ENCODE measurements at regions not wholly inside any gene's neighbourhood (a gene's known extent, or its start where the extent isn't known, plus 50 kb on each side); places are given as distances from the start of the nearest gene placed in this dataset.
A peak's percentile ranks its signal among the peaks of the same experiment; 100 is the strongest.

DNA sequence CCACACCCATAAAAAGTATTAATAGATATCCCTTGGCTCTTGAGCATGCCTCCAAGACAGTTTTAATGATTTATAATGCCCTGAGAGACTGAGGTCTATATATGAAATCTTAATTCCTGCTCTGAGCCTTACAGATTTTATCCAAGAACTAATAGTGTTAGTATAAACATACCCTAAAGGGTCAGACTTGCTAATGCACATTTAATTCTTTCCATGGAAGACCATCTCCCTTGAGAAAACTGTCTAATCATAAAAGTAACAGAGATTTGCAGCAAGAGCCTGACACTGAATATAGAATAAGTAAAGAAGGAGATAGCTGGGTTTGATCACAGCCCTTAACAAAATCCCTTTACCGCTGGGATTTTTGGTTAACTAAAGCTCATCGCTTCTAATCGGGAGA is 650.8 kb upstream of the KLF12 start:
- no peak for DNase-seq (ENCODE audit: low read depth)
- TF ChIP-seq, protein P1, sequence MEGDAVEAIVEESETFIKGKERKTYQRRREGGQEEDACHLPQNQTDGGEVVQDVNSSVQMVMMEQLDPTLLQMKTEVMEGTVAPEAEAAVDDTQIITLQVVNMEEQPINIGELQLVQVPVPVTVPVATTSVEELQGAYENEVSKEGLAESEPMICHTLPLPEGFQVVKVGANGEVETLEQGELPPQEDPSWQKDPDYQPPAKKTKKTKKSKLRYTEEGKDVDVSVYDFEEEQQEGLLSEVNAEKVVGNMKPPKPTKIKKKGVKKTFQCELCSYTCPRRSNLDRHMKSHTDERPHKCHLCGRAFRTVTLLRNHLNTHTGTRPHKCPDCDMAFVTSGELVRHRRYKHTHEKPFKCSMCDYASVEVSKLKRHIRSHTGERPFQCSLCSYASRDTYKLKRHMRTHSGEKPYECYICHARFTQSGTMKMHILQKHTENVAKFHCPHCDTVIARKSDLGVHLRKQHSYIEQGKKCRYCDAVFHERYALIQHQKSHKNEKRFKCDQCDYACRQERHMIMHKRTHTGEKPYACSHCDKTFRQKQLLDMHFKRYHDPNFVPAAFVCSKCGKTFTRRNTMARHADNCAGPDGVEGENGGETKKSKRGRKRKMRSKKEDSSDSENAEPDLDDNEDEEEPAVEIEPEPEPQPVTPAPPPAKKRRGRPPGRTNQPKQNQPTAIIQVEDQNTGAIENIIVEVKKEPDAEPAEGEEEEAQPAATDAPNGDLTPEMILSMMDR (IDR thresholded peaks at IDR 0.05; ENCODE audit: control insufficient read depth, insufficient read depth, low read depth, low read length, missing control alignments) = no peak
- H3K4me3 ChIP-seq (ENCODE audit: control insufficient read depth, low read depth, low read length) = no peak overlapping the region

DNA sequence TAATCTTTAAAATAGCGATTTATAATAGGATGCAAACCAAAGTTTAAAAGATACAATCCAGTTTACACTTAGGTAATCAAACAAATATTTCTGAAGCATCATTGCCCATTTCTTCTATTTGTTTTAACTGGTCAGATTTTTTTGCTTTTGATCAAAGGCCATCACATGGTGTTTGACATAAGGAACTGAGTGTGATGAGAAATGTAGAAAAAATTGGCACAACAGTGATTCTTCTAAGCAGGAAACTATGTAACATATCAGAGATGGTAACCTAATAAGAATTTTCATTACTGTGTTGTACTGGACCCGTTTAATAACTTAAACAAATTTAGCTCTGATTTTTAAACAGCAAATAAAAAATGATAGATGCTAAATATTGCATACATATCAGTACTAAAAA is 644.7 kb upstream of the KLF12 start:
- TF ChIP-seq, protein P1 (IDR thresholded peaks at IDR 0.05; ENCODE audit: control insufficient read depth, insufficient read depth, low read depth, low read length, missing control alignments) = no peak
- DNase-seq (ENCODE audit: low read depth) = no peak
- H3K4me3 ChIP-seq (ENCODE audit: control insufficient read depth, low read depth, low read length) = no peak overlapping the region

DNA sequence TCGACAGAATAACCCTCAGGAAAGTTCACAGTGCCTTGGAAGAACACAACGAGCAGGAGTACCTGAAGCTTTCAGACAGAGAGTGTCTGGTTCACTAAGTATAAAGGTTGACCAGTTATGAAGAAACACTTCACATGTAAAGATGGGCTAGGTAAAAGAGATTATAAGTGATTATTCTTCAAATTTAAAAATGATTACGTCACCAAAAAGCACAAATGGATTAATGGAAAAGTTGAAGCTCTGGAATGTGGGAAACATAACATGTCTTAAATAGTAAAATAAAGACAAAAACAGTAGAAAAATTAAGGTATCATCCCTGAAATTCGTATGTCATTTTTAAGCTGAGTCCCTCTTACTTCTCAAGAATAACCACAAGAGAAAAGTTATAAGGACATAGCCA is 643.9 kb upstream of the KLF12 start:
- no peak overlapping the region for H3K4me3 ChIP-seq (ENCODE audit: control insufficient read depth, low read depth, low read length)
- TF ChIP-seq, protein P1 (IDR thresholded peaks at IDR 0.05; ENCODE audit: control insufficient read depth, insufficient read depth, low read depth, low read length, missing control alignments) = no peak
- DNase-seq (ENCODE audit: low read depth) = no peak

DNA sequence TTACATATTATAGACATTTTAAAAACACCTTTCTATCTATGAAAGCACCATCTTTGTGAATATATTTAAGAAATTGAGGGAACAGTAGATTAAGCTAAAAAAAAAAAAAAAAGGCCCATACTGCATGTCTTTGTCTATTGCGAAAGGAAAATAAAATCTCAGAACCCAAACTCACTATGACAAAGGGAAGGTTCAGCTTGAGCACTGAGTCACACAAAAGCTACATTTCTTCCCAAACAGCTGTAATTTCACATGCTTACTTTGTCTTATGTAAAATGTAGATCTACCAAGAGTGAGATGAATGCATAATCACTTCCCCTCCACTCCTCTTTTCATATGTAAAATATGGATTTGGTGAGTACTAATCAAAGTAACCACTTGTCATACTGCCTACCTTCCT is 640.1 kb upstream of the KLF12 start:
- peak; percentile 45 for DNase-seq (ENCODE audit: low read depth)
- H3K4me3 ChIP-seq (ENCODE audit: control insufficient read depth, low read depth, low read length) = no peak overlapping the region
- TF ChIP-seq, protein P1 (IDR thresholded peaks at IDR 0.05; ENCODE audit: control insufficient read depth, insufficient read depth, low read depth, low read length, missing control alignments) = no peak

DNA sequence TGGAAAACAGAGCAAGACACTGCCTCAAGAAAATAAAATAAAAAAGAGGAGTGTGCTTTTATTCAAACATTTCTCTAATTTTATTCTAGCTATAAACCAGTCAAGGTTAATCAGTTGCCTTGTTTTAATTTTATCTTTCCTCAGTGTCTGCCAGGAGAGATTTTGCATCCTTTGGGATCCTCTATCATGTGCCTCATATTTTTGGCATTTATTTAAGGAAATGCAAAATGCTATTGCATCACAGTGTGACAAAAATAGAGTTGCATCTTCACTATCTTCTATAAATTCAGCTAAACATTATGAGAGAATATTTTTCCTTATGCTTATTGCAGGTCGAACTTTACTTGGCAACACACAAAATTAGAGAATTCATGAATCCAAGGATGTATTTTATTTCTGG is 639.0 kb upstream of the KLF12 start:
- TF ChIP-seq, protein P1 (IDR thresholded peaks at IDR 0.05; ENCODE audit: control insufficient read depth, insufficient read depth, low read depth, low read length, missing control alignments) = no peak
- no peak for DNase-seq (ENCODE audit: low read depth)
- no peak overlapping the region for H3K4me3 ChIP-seq (ENCODE audit: control insufficient read depth, low read depth, low read length)

DNA sequence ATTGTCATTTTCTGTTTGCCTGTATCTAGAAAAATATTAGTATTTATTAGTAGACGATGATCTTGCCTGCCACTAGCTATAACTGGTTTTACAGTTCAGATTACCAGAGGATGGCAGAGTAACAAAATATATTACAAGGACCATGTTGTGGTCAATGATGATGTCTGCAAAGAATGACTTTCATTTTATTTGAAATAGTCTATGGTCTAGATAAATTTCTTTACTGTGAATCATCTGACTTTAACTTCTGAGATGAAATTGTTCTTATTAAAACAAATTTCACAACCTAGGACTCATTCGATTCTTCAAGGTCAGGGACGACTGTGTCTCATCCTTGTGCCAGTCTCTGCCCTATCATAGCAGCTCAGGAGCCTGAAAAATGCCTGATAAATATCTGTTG is 637.8 kb upstream of the KLF12 start:
- peak; percentile 57 for DNase-seq (ENCODE audit: low read depth)
- TF ChIP-seq, protein P1 (IDR thresholded peaks at IDR 0.05; ENCODE audit: control insufficient read depth, insufficient read depth, low read depth, low read length, missing control alignments) = no peak
- no peak overlapping the region for H3K4me3 ChIP-seq (ENCODE audit: control insufficient read depth, low read depth, low read length)

DNA sequence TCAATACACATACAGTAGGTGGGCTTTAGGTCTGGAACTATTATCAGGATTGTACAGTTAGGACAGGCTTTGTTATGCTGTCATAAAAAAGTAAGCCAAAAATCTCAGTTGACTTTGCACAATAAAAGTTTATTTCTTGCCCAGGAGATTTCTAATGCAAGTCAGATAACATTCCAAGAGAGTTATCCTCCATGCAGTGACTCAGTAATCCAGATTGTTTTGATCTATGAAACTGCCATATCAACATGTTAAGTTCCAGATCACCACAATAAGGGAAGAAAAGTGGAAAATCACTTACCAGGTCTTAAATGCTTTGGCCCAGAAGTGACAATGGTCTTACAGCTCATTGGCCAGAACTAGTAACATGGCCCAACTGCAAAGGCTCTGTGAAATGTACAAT is 636.2 kb upstream of the KLF12 start:
- TF ChIP-seq, protein P1 (IDR thresholded peaks at IDR 0.05; ENCODE audit: control insufficient read depth, insufficient read depth, low read depth, low read length, missing control alignments) = no peak
- no peak overlapping the region for H3K4me3 ChIP-seq (ENCODE audit: control insufficient read depth, low read depth, low read length)
- peak; percentile 87 for DNase-seq (ENCODE audit: low read depth)
